ENCODE measurements at regions not wholly inside any gene's neighbourhood (a gene's known extent, or its start where the extent isn't known, plus 50 kb on each side); places are given as distances from the start of the nearest gene placed in this dataset.

DNA sequence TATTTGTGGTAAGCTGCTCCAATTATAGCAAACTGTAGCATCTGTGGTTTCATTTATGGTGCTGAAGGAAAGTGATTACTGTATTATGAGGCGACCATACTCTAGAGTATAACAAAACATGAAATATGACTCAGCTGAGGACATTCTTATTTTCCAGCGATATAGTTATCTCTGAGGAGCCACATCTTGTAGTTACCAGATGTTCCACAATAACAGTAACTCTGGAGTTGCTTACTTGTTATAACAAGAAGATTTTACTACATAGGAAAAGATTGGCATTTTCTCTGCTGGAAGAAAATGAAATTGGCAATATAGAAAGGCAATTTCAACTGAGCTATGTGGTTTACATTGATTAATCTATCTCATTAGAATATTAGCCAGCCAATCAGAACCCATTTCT, 1634.2 kb downstream of the PCDH9 start:
- TF ChIP-seq EGR1 (IDR thresholded peaks at IDR 0.05) (no peak), ZBTB7A (IDR thresholded peaks at IDR 0.05; ENCODE audit: low read depth) (no peak), RAD21 (IDR thresholded peaks at IDR 0.05; ENCODE audit: low read depth) (no peak), YY1 (IDR thresholded peaks at IDR 0.05; ENCODE audit: low read depth) (no peak), CEBPB (IDR thresholded peaks at IDR 0.05) (no peak), FOXM1 (IDR thresholded peaks at IDR 0.05; ENCODE audit: borderline replicate concordance, low read depth) (no peak), TCF12 (IDR thresholded peaks at IDR 0.05; ENCODE audit: low read depth) (no peak), TEAD4 (IDR thresholded peaks at IDR 0.05) (no peak), CREB1 (IDR thresholded peaks at IDR 0.05; ENCODE audit: low read depth) (no peak), TAF1 (IDR thresholded peaks at IDR 0.05; ENCODE audit: low read depth) (no peak)
- TF ChIP-seq, protein P1, sequence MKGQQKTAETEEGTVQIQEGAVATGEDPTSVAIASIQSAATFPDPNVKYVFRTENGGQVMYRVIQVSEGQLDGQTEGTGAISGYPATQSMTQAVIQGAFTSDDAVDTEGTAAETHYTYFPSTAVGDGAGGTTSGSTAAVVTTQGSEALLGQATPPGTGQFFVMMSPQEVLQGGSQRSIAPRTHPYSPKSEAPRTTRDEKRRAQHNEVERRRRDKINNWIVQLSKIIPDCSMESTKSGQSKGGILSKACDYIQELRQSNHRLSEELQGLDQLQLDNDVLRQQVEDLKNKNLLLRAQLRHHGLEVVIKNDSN (IDR thresholded peaks at IDR 0.05) = no peak
- TF ChIP-seq, protein P2, sequence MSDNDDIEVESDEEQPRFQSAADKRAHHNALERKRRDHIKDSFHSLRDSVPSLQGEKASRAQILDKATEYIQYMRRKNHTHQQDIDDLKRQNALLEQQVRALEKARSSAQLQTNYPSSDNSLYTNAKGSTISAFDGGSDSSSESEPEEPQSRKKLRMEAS (IDR thresholded peaks at IDR 0.05) = no peak
